HEK293 (cell line): ENCODE measurements at regions not wholly inside any gene's neighbourhood (a gene's known extent, or its start where the extent isn't known, plus 50 kb on each side); places are given as distances from the start of the nearest gene placed in this dataset.

ENCODE experiments used
- ZNF10 ChIP-seq: fragments of 450-650 bp; formaldehyde crosslinking; IDR thresholded peaks from 2 replicates; pipeline ENCODE4 v1.5.1; 2017; ENCODE audit warnings: missing biosample characterization, missing genetic modification characterization
- ZNF133 ChIP-seq: fragments of 450-650 bp; formaldehyde crosslinking; IDR thresholded peaks from 2 replicates; pipeline ENCODE4 v1.5.1; 2016; ENCODE audit warnings: missing biosample characterization, missing genetic modification characterization
- ZSCAN5A ChIP-seq: fragments of 450-650 bp; formaldehyde crosslinking; IDR thresholded peaks from 2 replicates; pipeline ENCODE4 v1.5.1; 2016; ENCODE audit warnings: missing biosample characterization, missing genetic modification characterization

GRCh38 chr1:30461640-30462039 is 261.7 kb downstream of the MATN1 start:
- no peak for TF ChIP-seq ZNF133 (tag by site-specific recombination)
- TF ChIP-seq ZSCAN5A (tag by site-specific recombination) = no peak
- no peak for TF ChIP-seq ZNF10 (tag by site-specific recombination)
